ENCODE measurements at regions not wholly inside any gene's neighbourhood (a gene's known extent, or its start where the extent isn't known, plus 50 kb on each side); places are given as distances from the start of the nearest gene placed in this dataset.

GRCh38 chr6:163944897-163945296 lies 530.4 kb downstream of the QKI start:
- no peak for TF ChIP-seq EZH2 (IDR thresholded peaks at IDR 0.05; ENCODE audit: low read length)
- TF ChIP-seq CTCF (optimal IDR thresholded peaks at IDR 0.05 in 1 of 3, IDR thresholded peaks at IDR 0.05 in 1 of 3, conservative IDR thresholded peaks at IDR 0.05 in 1 of 3; ENCODE audit: extremely low read depth in 1 of 3, insufficient read depth in 2 of 3, low read length in 3 of 3), result no peak

Data from keratinocyte (primary cell).